GM19452 (cell line): ENCODE measurements at regions not wholly inside any gene's neighbourhood (a gene's known extent, or its start where the extent isn't known, plus 50 kb on each side); places are given as distances from the start of the nearest gene placed in this dataset.
"Not testable (repeated sequence)": the region's sequence is repeated elsewhere in the genome, so short reads cannot be mapped to it uniquely, and the experiment has no call there.

ENCODE experiments used
- ATAC-seq: cut with Tn5 transposase; IDR thresholded peaks from one replicate; pipeline ENCODE4 v1.9.1; 2021; ENCODE audit not compliant: unreplicated experiment

DNA sequence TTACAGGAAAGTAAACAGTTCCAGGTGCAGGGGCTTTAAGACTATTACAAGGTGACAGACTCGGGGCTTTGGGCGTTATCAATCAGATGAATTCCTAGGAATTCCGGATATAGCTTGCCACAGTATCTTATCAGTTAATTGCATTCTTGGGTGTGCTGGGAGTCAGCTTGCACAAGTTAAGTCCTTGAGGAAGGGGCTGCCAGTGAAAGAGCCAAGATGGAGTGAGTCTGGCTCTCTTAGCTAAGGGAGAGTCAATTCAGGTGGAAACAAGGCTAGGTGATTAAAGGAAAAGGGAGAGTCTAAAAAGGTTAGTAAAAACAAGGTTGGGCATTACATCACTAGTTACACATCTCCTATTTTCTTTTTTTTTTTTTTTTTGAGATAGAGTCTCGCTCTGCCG, 199.8 kb upstream of the PRSS16 start:
- not testable (repeated sequence) for ATAC-seq

DNA sequence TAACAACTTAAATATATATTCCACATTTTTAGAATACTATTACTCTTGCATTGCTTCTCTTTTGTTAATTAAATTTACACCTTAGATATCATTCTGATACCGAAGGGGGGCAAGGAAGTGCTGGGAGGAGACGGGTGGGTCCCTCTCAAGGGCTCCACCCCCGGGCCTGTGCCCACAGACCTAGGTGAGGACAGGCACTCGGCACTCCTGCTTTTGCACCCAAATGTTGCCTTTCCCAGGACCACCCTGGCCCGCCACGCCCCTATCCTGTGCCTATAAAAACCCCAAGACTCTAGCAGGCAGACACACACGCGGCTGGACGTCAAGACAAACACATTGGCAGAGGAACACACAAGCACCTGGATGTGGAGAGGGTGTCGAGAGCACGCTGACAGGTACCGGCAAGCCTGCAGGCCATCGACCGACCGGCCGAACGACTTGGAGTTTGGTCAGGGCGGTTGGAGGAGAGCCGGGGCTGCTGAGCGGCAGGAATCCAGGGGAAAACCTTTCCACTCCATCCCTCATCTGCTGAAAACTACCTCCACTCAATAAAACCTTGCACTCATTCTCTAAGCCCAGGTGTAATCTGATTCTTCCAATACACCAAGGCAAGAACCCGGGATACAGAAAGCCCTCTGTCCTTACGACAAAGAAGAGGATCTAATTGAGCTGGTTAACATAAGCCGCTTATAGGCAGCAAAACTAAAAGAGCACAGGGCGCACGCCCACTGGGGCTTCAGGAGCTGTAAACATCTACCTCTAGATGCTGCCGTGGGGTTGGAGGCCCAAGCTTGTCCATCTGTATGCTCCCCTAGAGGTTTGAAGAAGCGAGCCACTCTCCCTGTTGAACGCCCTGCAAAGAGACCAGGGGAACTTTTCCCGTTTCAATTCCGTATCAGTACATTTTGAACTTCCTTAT, 197.4 kb upstream of the PRSS16 start:
- no peak for ATAC-seq

- ATAC-seq, result not testable (repeated sequence)
Observed at GRCh38 chr6:27052082-27052730, 195.3 kb upstream of the PRSS16 start.

DNA sequence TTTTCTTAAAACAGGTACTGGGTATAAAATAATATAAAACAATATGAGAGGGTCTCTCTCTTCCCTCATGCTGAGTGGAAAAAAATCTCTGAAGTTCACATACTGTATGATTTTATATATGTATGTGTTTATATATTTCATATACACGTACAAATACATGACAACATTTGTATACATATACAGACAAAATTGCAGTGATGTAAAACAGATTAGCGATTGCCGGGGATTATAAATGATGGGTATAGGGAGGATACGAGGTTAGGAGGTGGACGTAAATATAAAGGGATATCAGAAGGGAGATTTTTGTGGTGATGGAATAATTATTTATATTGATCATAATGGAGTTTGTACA, 194.8 kb upstream of the PRSS16 start:
- no peak for ATAC-seq

DNA sequence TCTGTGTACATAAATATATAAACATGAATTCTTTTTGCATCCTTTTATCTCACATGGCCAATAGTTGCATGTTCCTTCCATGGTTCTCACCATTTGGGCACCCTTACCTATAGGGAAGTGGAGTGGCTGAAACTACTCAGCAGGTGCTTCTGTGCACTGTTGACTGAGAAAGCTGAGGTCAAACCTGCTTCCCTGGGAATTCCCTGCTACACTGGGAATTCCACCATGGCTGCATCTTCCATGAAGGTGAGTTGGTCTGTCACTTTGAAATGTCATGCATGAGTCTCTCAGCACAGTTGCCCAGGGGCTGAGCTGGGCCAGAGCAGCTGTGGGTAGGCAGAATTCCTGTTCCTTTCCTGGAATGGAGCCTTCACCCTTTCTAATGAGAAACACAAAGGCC, 193.8 kb upstream of the PRSS16 start:
- ATAC-seq, result no peak

- ATAC-seq, result no peak
Observed at GRCh38 chr6:27056615-27057014, 190.9 kb upstream of the PRSS16 start.

- no peak for ATAC-seq
Observed at GRCh38 chr6:27059621-27060425, 187.7 kb upstream of the PRSS16 start.

DNA sequence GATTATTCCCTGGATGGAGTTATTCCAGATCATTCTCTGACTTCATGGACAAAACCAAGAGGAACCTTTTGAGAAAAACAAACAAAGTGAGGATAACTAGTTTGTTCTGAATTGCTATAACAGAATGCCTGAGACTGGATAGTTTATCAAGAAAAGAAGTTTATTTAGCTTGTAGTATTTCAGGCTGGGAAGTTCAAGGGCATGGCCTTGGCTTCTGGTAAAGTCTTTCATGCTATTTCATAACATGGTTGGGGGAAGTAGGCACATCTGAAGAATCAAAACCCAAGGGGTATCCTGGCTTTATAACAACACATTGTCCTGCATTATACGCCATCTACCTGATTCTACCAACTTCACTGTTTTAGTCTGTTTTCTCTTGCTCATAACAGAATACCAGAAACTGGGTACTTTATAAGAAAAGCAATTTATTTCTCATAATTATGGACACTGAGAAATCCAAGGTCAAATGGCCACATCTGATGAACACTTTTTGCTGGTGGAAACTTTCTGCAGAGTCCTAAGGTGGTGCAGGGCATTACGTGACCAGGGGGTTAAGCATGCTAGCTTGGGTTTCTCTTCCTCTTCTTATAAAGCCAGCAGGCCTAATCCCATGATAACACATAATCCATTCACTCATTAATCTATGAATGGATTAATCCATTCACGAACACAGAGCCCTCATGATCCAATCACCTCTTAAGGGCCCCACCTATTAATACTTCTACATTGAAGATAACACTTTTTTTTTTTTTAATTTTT, 186.1 kb upstream of the PRSS16 start:
- ATAC-seq, result no peak

GRCh38 chr6:27062755-27063154, 184.7 kb upstream of the PRSS16 start:
- no peak for ATAC-seq

DNA sequence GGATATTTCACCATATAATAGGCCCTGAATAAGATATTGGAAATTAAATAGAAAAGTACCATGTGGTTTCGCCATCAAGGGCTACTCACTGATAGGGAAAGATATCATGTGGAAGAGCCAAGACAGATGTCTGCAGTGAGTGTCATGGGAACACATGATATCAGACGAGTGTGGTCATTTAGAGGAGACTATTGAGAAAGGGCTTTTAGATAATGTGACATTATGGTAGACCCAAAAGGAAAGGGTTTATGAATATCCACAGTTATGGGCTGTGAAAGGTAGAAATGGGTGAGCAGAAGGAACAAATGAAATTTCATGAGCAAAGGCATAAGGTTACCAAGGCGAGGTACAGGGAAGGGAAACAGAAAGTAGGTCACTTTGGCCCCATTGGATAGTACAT, 182.3 kb upstream of the PRSS16 start:
- ATAC-seq, result no peak

DNA sequence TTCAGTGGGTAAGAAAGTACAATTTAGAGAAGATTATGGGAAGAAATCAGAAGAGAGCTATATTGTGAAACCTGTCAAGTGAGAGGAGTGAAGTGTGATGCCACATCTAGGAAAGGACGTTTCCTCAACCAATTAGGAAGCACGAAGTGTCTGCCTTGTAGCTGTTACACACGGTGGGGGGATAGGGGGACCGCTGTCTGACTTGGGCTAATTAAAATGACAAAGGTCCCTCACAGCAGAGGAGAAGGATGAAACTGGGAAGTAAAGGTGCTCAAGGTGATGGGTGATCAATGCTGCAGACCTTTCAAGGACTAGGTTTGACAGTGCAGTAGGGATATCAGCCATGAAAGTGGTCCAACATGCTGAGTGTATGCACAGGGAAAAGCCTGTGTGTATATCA, 181.1 kb upstream of the PRSS16 start:
- no peak for ATAC-seq

DNA sequence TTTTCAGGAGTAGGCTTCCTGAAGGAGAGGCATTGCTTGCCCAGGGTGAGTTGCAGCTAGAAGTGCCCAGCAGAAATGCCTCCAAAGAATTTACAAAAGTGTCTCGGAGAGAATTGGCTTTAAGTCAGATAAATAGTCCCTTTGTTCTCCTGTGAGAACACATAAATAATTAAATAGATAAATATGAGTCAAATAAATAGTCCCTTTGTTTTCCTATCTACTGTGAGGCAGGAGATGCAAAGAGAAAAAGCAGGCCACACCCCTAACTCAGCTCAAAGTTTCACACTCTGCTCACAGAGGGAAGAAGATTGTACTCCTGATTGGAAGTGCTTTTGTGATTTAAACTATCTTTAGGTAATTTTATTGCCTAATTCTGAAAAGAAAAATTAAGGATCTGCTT, 180.7 kb upstream of the PRSS16 start:
- ATAC-seq, result no peak

DNA sequence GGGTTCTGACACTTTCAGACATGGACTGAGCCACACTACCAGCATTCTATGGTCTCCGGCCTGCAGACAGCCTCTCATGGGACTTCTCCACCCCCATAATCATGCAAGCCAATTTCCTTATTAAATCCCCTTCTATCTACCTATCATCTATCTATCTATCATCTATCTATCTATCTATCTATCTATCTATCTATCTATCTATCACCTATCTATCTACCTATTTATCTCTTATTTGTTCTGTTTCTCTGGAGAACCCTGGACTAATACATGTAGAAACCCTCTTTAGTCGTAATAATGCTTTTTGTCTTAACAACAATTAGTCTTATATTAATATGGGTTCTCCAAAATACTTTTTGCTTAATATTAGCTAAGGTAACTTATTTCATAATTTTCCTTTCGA, 174.1 kb upstream of the PRSS16 start:
- no peak for ATAC-seq

DNA sequence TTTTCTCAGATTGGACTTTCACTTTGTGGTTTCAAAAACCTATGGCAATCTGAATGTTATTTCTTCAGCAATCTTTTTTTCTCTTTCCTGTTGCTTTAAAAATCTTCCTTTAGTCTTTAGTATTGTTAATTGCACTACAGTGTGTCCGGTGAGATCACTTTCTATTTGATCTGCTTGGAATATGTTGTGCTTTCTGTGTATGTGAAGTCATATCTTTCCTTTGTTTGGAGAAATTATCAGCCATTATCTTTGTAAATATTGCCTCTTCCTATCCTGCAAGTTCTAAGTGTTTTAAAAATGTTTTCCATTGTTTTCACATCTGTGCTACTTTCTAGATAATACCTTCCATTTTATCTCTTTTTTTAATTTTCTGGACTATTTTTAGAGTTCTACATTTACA, 171.4 kb upstream of the PRSS16 start:
- no peak for ATAC-seq

- peak; percentile 75 for ATAC-seq
Observed at GRCh38 chr6:27078734-27079357, 168.7 kb upstream of the PRSS16 start.

GRCh38 chr6:27081188-27081587, 166.3 kb upstream of the PRSS16 start:
- no peak for ATAC-seq

GRCh38 chr6:27081931-27082330, 165.6 kb upstream of the PRSS16 start:
- ATAC-seq, result no peak

- no peak for ATAC-seq
Observed at GRCh38 chr6:27088068-27088467, 159.4 kb upstream of the PRSS16 start.

DNA sequence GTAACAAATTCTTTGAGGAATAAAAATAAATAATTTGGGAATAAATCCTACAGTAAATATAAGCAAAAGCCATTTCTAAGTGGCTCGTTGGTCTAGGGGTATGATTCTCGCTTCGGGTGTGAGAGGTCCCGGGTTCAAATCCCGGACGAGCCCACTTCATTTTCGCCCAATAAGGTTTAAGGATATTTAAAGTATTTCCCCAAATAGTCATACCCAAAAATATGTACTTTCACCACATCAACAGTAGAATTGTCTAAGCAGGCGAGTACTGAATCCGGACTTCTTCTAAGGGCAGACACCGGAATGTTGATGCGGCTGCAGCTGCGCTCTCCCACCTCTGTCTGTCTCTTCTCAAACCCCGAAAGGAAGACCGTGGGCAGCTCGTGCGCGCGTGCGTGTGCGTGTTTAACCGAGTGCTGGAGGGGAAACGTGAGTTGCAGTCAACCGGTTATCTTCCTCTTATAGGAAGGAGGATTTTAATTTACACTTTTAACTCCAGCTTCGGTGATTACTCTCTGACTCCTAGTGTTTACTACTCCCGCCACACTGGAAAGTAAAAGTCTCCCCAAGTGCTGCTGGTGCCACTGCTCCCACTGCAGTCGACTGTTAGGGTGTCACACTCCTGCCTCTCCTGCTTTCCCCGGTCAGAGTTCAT, 155.7 kb upstream of the PRSS16 start:
- no peak for ATAC-seq

- ATAC-seq, result no peak
Observed at GRCh38 chr6:27092316-27092692, 155.2 kb upstream of the PRSS16 start.
